Neural cell (in vitro differentiated cells): ENCODE measurements at regions not wholly inside any gene's neighbourhood (a gene's known extent, or its start where the extent isn't known, plus 50 kb on each side); places are given as distances from the start of the nearest gene placed in this dataset.

Experiments used
- H2AFZ ChIP-seq: fragments of 200-600, 300-800 bp; sonication (generic), shearing (Covaris generic); 2 replicates; pipeline ENCODE4 v1.6.0; 2014; ENCODE audit warnings: low read depth, mild to moderate bottlenecking, antibody characterized with exemption, low read length, moderate library complexity
- H3F3A ChIP-seq: fragments of 200-600 bp; shearing (Covaris generic); 2 replicates; pipeline ENCODE4 v1.6.1; 2016; ENCODE audit warnings: mild to moderate bottlenecking, moderate library complexity, mixed read lengths, antibody characterized with exemption, low read length; ENCODE audit not compliant: insufficient read depth, poor library complexity, severe bottlenecking
- H3K27ac ChIP-seq: fragments of 200-600, 300-800 bp; sonication (generic), shearing (Covaris generic); 2 replicates; pipeline ENCODE4 v1.5.1; 2014; ENCODE audit warnings: mild to moderate bottlenecking, low read length, moderate library complexity
- H3K27me3 ChIP-seq: fragments of 300-800, 200-600 bp; sonication (generic), shearing (Covaris generic); 2 replicates; pipeline ENCODE4 v1.6.0; 2014; ENCODE audit warnings: mild to moderate bottlenecking, low read depth, low read length, moderate library complexity; ENCODE audit not compliant: insufficient read depth
- H3K36me3 ChIP-seq: fragments of 300-800, 200-600 bp; sonication (generic), shearing (Covaris generic); 2 replicates; pipeline ENCODE4 v1.5.1; 2014; ENCODE audit warnings: mild to moderate bottlenecking, antibody characterized with exemption, low read length, moderate library complexity; ENCODE audit not compliant: insufficient read depth
- H3K4me2 ChIP-seq: fragments of 300-800, 200-600 bp; sonication (generic), shearing (Covaris generic); 2 replicates; pipeline ENCODE4 v1.6.0; 2014; ENCODE audit warnings: mild to moderate bottlenecking, low read length
- H3K4me3 ChIP-seq: fragments of 300-800, 200-600 bp; sonication (generic), shearing (Covaris generic); 2 replicates; pipeline ENCODE4 v1.5.1; 2014; ENCODE audit warnings: mild to moderate bottlenecking, low read length, moderate library complexity
- H3K79me2 ChIP-seq: fragments of 200-600 bp; shearing (Covaris generic); replicated peaks from 2 replicates; pipeline ENCODE4 v1.6.0; 2014; ENCODE audit warnings: mild to moderate bottlenecking, low read length, moderate library complexity; ENCODE audit not compliant: insufficient read depth
- H3K9ac ChIP-seq: fragments of 300-800, 200-600 bp; sonication (generic), shearing (Covaris generic); 2 replicates; pipeline ENCODE4 v1.6.1; 2016; ENCODE audit warnings: mild to moderate bottlenecking, low read length, mixed read lengths
- H3K9me2 ChIP-seq: fragments of 200-600 bp; shearing (Covaris generic); 2 replicates; pipeline ENCODE4 v1.6.1; 2016; ENCODE audit warnings: mild to moderate bottlenecking, low read length, mixed read lengths; ENCODE audit not compliant: insufficient read depth
- H3K9me3 ChIP-seq: fragments of 200-600, 300-800 bp; sonication (generic), shearing (Covaris generic); 2 replicates; pipeline ENCODE4 v1.6.1; 2016; ENCODE audit warnings: mild to moderate bottlenecking, mixed run types, low read length, moderate library complexity, mixed read lengths
- H4K20me1 ChIP-seq: fragments of 200-600 bp; shearing (Covaris generic); 2 replicates; pipeline ENCODE4 v1.6.1; 2016; ENCODE audit warnings: mild to moderate bottlenecking, mixed run types; ENCODE audit not compliant: insufficient read depth
- EP300 ChIP-seq: fragments of 450-650 bp; conservative IDR thresholded peaks from 2 replicates; pipeline ENCODE4 v1.6.1; 2014; ENCODE audit warnings: antibody characterized with exemption, mild to moderate bottlenecking, moderate library complexity; ENCODE audit not compliant: poor library complexity, severe bottlenecking
- EZH2 ChIP-seq: fragments of 200-600, 300-800 bp; shearing (Covaris generic), sonication (generic); IDR thresholded peaks from 2 replicates; pipeline ENCODE4 v1.6.1; 2014; ENCODE audit warnings: antibody characterized with exemption, low read length, borderline replicate concordance, mild to moderate bottlenecking; ENCODE audit not compliant: insufficient read depth, poor library complexity, severe bottlenecking
- MXI1 ChIP-seq: fragments of 450-650 bp; conservative IDR thresholded peaks from 2 replicates; pipeline ENCODE4 v1.6.1; 2014; ENCODE audit warnings: antibody characterized with exemption, mild to moderate bottlenecking; ENCODE audit not compliant: poor library complexity, severe bottlenecking
- POLR2AphosphoS5 ChIP-seq: IDR thresholded peaks from 2 replicates; pipeline ENCODE4 v1.6.1; 2012
- RAD21 ChIP-seq: fragments of 450-650 bp; conservative IDR thresholded peaks from 2 replicates; pipeline ENCODE4 v1.6.1; 2014; ENCODE audit warnings: antibody characterized with exemption, mild to moderate bottlenecking, moderate library complexity
- SMC3 ChIP-seq: fragments of 450-650 bp; conservative IDR thresholded peaks from 2 replicates; pipeline ENCODE4 v1.6.1; 2014; ENCODE audit warnings: antibody characterized with exemption, mild to moderate bottlenecking, moderate library complexity; ENCODE audit not compliant: poor library complexity
- TAF1 ChIP-seq: IDR thresholded peaks from 2 replicates; pipeline ENCODE4 v1.6.1; 2012; ENCODE audit warnings: low read depth
- TF ChIP-seq, protein P1 (sequence below): fragments of 450-650 bp; IDR thresholded peaks from 2 replicates; pipeline ENCODE4 v1.5.1; 2014; ENCODE audit warnings: antibody characterized with exemption, mild to moderate bottlenecking, moderate library complexity; ENCODE audit not compliant: poor library complexity, severe bottlenecking
- TF ChIP-seq, protein P2 (sequence below): IDR thresholded peaks from 2 replicates; pipeline ENCODE4 v1.6.1; 2012; ENCODE audit warnings: borderline replicate concordance

DNA sequence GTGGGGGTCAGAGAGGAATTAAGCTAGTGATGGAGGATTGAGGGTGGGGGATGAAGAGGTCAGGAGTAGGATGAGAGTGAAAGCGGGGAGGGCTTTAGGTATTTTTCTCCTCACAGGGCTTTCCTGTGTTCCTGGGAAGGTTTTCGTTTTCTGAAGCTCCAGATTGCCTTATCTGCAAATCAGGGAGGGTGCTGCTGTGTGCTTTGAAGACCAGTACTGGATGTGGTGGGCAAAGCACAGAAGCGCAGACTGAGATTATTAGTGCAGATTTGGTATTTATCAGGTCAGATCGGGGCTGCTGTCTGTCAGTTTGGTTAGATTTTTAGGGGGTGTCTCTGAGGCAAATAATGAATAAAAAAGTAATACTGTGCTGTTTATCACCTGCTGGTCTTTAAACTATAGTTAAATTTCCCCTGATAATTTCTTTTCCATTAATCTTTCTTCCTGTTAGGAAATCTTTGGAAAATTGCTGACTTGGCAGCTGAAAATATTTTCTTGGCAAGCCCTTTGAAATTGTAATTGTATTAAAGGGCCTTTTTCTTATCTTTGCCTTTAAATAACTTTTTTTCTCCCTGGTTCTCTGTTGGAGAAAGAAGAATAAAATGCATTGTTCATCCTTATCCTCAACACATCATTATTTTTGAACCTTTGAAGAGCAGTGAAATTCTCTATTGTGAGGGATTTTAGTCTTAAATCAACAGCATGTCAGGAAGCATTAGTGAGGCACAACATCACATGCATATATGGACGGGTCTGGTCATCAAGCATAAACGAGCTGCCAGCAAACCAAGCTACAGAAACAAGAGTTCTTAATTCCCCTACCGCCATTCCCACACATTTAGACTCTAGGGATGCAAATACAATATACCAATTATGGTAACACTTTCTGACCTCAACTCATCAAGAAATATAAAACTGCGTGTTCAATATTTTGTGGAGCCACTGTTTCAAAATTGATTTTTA is 139.6 kb downstream of the S1PR1 start:
- Histone ChIP-seq H3K79me2 (no peaks in the 10 kb centered on the region), H3K9me2 (no peaks in the 10 kb centered on the region), H4K20me1 (no peaks in the 10 kb centered on the region), H2AFZ (no peak overlapping the region), H3K4me2 (no peak overlapping the region), H3K27ac (no peak overlapping the region), H3K27me3 (no peaks in the 10 kb centered on the region), H3F3A (no peaks in the 10 kb centered on the region), H3K4me3 (no peak overlapping the region), H3K9ac (no peak overlapping the region), H3K36me3 (no peaks in the 10 kb centered on the region), H3K9me3 (no peaks in the 10 kb centered on the region)
- TF ChIP-seq MXI1, result no peak
- TF ChIP-seq POLR2AphosphoS5, result no peak
- no peak for TF ChIP-seq RAD21
- no peak for TF ChIP-seq EP300
- TF ChIP-seq, protein P1, sequence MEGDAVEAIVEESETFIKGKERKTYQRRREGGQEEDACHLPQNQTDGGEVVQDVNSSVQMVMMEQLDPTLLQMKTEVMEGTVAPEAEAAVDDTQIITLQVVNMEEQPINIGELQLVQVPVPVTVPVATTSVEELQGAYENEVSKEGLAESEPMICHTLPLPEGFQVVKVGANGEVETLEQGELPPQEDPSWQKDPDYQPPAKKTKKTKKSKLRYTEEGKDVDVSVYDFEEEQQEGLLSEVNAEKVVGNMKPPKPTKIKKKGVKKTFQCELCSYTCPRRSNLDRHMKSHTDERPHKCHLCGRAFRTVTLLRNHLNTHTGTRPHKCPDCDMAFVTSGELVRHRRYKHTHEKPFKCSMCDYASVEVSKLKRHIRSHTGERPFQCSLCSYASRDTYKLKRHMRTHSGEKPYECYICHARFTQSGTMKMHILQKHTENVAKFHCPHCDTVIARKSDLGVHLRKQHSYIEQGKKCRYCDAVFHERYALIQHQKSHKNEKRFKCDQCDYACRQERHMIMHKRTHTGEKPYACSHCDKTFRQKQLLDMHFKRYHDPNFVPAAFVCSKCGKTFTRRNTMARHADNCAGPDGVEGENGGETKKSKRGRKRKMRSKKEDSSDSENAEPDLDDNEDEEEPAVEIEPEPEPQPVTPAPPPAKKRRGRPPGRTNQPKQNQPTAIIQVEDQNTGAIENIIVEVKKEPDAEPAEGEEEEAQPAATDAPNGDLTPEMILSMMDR, result no peak
- TF ChIP-seq EZH2, result no peak
- TF ChIP-seq, protein P2, sequence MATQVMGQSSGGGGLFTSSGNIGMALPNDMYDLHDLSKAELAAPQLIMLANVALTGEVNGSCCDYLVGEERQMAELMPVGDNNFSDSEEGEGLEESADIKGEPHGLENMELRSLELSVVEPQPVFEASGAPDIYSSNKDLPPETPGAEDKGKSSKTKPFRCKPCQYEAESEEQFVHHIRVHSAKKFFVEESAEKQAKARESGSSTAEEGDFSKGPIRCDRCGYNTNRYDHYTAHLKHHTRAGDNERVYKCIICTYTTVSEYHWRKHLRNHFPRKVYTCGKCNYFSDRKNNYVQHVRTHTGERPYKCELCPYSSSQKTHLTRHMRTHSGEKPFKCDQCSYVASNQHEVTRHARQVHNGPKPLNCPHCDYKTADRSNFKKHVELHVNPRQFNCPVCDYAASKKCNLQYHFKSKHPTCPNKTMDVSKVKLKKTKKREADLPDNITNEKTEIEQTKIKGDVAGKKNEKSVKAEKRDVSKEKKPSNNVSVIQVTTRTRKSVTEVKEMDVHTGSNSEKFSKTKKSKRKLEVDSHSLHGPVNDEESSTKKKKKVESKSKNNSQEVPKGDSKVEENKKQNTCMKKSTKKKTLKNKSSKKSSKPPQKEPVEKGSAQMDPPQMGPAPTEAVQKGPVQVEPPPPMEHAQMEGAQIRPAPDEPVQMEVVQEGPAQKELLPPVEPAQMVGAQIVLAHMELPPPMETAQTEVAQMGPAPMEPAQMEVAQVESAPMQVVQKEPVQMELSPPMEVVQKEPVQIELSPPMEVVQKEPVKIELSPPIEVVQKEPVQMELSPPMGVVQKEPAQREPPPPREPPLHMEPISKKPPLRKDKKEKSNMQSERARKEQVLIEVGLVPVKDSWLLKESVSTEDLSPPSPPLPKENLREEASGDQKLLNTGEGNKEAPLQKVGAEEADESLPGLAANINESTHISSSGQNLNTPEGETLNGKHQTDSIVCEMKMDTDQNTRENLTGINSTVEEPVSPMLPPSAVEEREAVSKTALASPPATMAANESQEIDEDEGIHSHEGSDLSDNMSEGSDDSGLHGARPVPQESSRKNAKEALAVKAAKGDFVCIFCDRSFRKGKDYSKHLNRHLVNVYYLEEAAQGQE, result no peak
- TF ChIP-seq SMC3, result no peak
- no peak for TF ChIP-seq TAF1

DNA sequence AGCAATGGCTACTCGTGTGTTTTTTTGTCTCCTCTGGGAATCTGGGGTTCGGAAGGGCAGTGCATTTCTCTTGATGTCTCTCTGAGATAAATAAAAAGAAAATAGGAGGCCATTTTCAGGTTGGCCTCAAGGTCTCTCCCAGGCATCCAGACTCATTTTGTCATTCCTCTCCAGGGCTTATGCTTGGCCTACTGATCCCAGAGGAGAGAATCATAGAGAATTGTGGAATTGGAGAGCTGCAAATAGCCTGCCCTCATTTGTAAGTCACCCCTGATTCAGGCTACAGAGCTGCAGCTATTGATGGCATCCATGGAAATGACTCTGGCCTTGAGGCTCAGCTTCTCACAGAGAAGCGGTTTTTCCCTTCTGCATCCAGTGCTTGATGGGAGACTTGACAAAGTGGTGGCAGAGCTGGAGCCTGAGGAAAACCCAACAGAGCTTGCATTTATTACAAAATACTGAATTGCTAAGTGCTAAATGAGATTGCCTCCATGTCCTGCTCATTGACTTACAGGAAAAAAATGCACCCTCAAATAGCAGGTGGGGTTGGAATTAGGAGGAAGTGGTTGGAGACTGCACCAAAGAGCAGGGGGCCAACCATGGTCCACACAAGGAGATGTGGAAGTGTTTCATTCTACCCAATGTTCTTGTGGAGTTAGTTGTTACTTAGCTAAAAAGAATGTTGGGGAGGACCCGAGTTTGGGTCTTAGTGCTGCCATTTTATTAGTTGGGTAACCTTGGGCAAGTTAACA is 140.4 kb downstream of the S1PR1 start:
- H3K9me3 ChIP-seq, result no peaks in the 10 kb centered on the region
- H3K27ac ChIP-seq, result no peak overlapping the region
- no peak overlapping the region for H3K4me3 ChIP-seq
- no peaks in the 10 kb centered on the region for H3K36me3 ChIP-seq
- H3K4me2 ChIP-seq, result no peak overlapping the region
- H4K20me1 ChIP-seq, result no peaks in the 10 kb centered on the region
- H3K27me3 ChIP-seq, result no peaks in the 10 kb centered on the region
- H3K9me2 ChIP-seq, result no peaks in the 10 kb centered on the region
- no peak overlapping the region for H2AFZ ChIP-seq
- TF ChIP-seq SMC3 (no peak), EP300 (no peak), POLR2AphosphoS5 (no peak), EZH2 (no peak), MXI1 (no peak), TAF1 (no peak), RAD21 (no peak)
- TF ChIP-seq, protein P2, result no peak
- TF ChIP-seq, protein P1, result no peak
- no peaks in the 10 kb centered on the region for H3F3A ChIP-seq
- no peak overlapping the region for H3K9ac ChIP-seq
- H3K79me2 ChIP-seq, result no peaks in the 10 kb centered on the region
